ENCODE measurements at regions not wholly inside any gene's neighbourhood (a gene's known extent, or its start where the extent isn't known, plus 50 kb on each side); places are given as distances from the start of the nearest gene placed in this dataset.

GRCh38 chr4:152240232-152240631 lies 295.7 kb downstream of the FBXW7 start:
- Histone ChIP-seq H3K27ac (no peak overlapping the region), H3K4me1 (no peaks in the 10 kb centered on the region), H4K20me1 (ENCODE audit: low read depth) (no peaks in the 10 kb centered on the region), H3K4me3 (no peak overlapping the region), H3K27me3 (no peaks in the 10 kb centered on the region), H3K9ac (no peak overlapping the region), H3K9me3 (ENCODE audit: low read depth) (no peaks in the 10 kb centered on the region), H2AFZ (replicated peaks) (no peak overlapping the region), H3K79me2 (ENCODE audit: low read depth) (no peaks in the 10 kb centered on the region), H3K4me2 (no peak overlapping the region), H3F3A (ENCODE audit: low read depth) (no peaks in the 10 kb centered on the region), H3K36me3 (no peaks in the 10 kb centered on the region)
- no peak overlapping the region for H3K4me3 Mint-ChIP-seq
- no peak for DNase-seq (ENCODE audit: low spot score)
- H3K27ac Mint-ChIP-seq, result no peak overlapping the region
- no peaks in the 10 kb centered on the region for H3K4me1 Mint-ChIP-seq
- H3K36me3 Mint-ChIP-seq, result no peaks in the 10 kb centered on the region
- no peaks in the 10 kb centered on the region for H3K9me3 Mint-ChIP-seq
- no peaks in the 10 kb centered on the region for H3K27me3 Mint-ChIP-seq (ENCODE audit: insufficient read depth, low read depth)
- no peak for TF ChIP-seq CTCF (IDR thresholded peaks at IDR 0.05)
- TF ChIP-seq EZH2phosphoT487 (IDR thresholded peaks at IDR 0.05), result no peak
- TF ChIP-seq EZH2 (IDR thresholded peaks at IDR 0.05), result no peak

GRCh38 chr4:152239216-152239615 lies 296.7 kb downstream of the FBXW7 start:
- Histone ChIP-seq H3K27me3 (no peaks in the 10 kb centered on the region), H3K79me2 (ENCODE audit: low read depth) (no peaks in the 10 kb centered on the region), H3K36me3 (no peaks in the 10 kb centered on the region), H3K4me1 (no peaks in the 10 kb centered on the region), H3K9ac (no peak overlapping the region), H3K27ac (no peak overlapping the region), H4K20me1 (ENCODE audit: low read depth) (no peaks in the 10 kb centered on the region), H3F3A (ENCODE audit: low read depth) (no peaks in the 10 kb centered on the region), H3K4me2 (no peak overlapping the region), H3K4me3 (no peak overlapping the region), H2AFZ (replicated peaks) (peak overlapping the region; percentile 57), H3K9me3 (ENCODE audit: low read depth) (no peaks in the 10 kb centered on the region)
- Mint-ChIP-seq H3K27me3 (ENCODE audit: insufficient read depth, low read depth) (no peaks in the 10 kb centered on the region), H3K36me3 (no peaks in the 10 kb centered on the region), H3K4me3 (no peak overlapping the region), H3K4me1 (no peaks in the 10 kb centered on the region), H3K27ac (no peak overlapping the region), H3K9me3 (no peaks in the 10 kb centered on the region)
- TF ChIP-seq EZH2phosphoT487 (IDR thresholded peaks at IDR 0.05), result no peak
- no peak for DNase-seq (ENCODE audit: low spot score)

- Histone ChIP-seq H2AFZ (replicated peaks) (no peak overlapping the region), H3K9me3 (ENCODE audit: low read depth) (no peaks in the 10 kb centered on the region), H3K4me3 (no peak overlapping the region), H3K79me2 (ENCODE audit: low read depth) (no peaks in the 10 kb centered on the region), H3K4me2 (no peak overlapping the region), H3K9ac (no peak overlapping the region), H3K4me1 (no peaks in the 10 kb centered on the region), H3K27ac (no peak overlapping the region), H3K36me3 (no peaks in the 10 kb centered on the region), H3F3A (ENCODE audit: low read depth) (no peaks in the 10 kb centered on the region), H3K27me3 (no peaks in the 10 kb centered on the region), H4K20me1 (ENCODE audit: low read depth) (no peaks in the 10 kb centered on the region)
- Mint-ChIP-seq H3K27me3 (ENCODE audit: insufficient read depth, low read depth) (no peaks in the 10 kb centered on the region), H3K4me3 (no peak overlapping the region), H3K36me3 (no peaks in the 10 kb centered on the region), H3K27ac (no peak overlapping the region), H3K9me3 (no peaks in the 10 kb centered on the region), H3K4me1 (no peaks in the 10 kb centered on the region)
- DNase-seq (ENCODE audit: low spot score), result no peak
- TF ChIP-seq EZH2phosphoT487 (IDR thresholded peaks at IDR 0.05), result no peak
- no peak for TF ChIP-seq CTCF (IDR thresholded peaks at IDR 0.05)
- TF ChIP-seq EZH2 (IDR thresholded peaks at IDR 0.05), result no peak
Measured at GRCh38 chr4:152236519-152237056, 299.3 kb downstream of the FBXW7 start.

GRCh38 chr4:152235718-152236117 lies 300.2 kb downstream of the FBXW7 start:
- H3K4me1 ChIP-seq, result no peaks in the 10 kb centered on the region
- no peak overlapping the region for H3K4me3 ChIP-seq
- peak; percentile 19 for TF ChIP-seq CTCF (IDR thresholded peaks at IDR 0.05)
- TF ChIP-seq EZH2 (IDR thresholded peaks at IDR 0.05), result no peak
- DNase-seq (ENCODE audit: low spot score), result no peak
- H3K4me1 Mint-ChIP-seq, result no peaks in the 10 kb centered on the region
- no peaks in the 10 kb centered on the region for H3K27me3 Mint-ChIP-seq (ENCODE audit: insufficient read depth, low read depth)
- no peak overlapping the region for H3K27ac Mint-ChIP-seq
- H3K36me3 ChIP-seq, result no peaks in the 10 kb centered on the region
- no peak overlapping the region for H3K4me2 ChIP-seq
- no peaks in the 10 kb centered on the region for H3K79me2 ChIP-seq (ENCODE audit: low read depth)
- no peaks in the 10 kb centered on the region for H4K20me1 ChIP-seq (ENCODE audit: low read depth)
- H3K9ac ChIP-seq, result no peak overlapping the region
- H3K4me3 Mint-ChIP-seq, result no peak overlapping the region
- no peaks in the 10 kb centered on the region for H3K27me3 ChIP-seq
- H3F3A ChIP-seq (ENCODE audit: low read depth), result no peaks in the 10 kb centered on the region
- no peak overlapping the region for H3K27ac ChIP-seq
- H2AFZ ChIP-seq (replicated peaks), result no peak overlapping the region
- no peaks in the 10 kb centered on the region for H3K9me3 ChIP-seq (ENCODE audit: low read depth)
- no peaks in the 10 kb centered on the region for H3K36me3 Mint-ChIP-seq
- no peaks in the 10 kb centered on the region for H3K9me3 Mint-ChIP-seq
